HepG2 (cell line): ENCODE measurements at regions not wholly inside any gene's neighbourhood (a gene's known extent, or its start where the extent isn't known, plus 50 kb on each side); places are given as distances from the start of the nearest gene placed in this dataset.

Experiments used
- ATAC-seq: fragments of 200-7000 bp; cut with Tn5 transposase; 3 replicates; pipeline ENCODE4 v1.9.1; 2020; ENCODE audit warnings: mild to moderate bottlenecking, moderate library complexity
- BruUV-seq: library from RNA; stranded (reverse); fragments of 400-500 nt; replicated peaks from 2 replicates; lab custom pipeline; 2021; lab: Mats Ljungman, UMichigan
- CTCF ChIA-PET: fragments of 300-600 bp; formaldehyde crosslinking; extraction: SDS; loops from one replicate; lab custom pipeline; 2021; ENCODE audit warnings: low total read pairs, inconsistent platforms, low intra/inter-chr PET ratio; lab: Yijun Ruan, JAX
- POLR2A ChIA-PET: fragments of 350-600 bp; sonication (Branson Sonifier 250); formaldehyde crosslinking; loops from one replicate; lab custom pipeline; 2020; ENCODE audit warnings: antibody characterized with exemption, inconsistent platforms; lab: Yijun Ruan, JAX
- DNase-seq: peaks from one replicate; pipeline ENCODE4 v3.0.0-alpha.2; 2015; ENCODE audit warnings: low spot score
- FAIRE-seq: peaks from 3 replicates; lab custom pipeline; 2011; peaks lifted over from hg19 to GRCh38; lab: Jason Lieb, UNC
- H2AFZ ChIP-seq: one replicate; pipeline ENCODE4 v1.6.1; 2011; ENCODE audit warnings: low read length, inconsistent platforms
- H3K27ac ChIP-seq: fragments of 300-600 bp; 3 replicates; pipeline ENCODE4 v1.8.0; 2011; ENCODE audit warnings: mixed run types, mild to moderate bottlenecking, mixed read lengths, low read length, inconsistent platforms; ENCODE audit not compliant: insufficient read depth; ENCODE audit errors: extremely low read length
- H3K27me3 ChIP-seq, 2 experiments: fragments of 200-600 bp in 1 of 2; 2 replicates in 1 of 2; 3 replicates in 1 of 2; pipeline versions ENCODE4 v1.6.0 to v1.8.0; 2011; ENCODE audit warnings: low read length in 2 of 2, mild to moderate bottlenecking in 2 of 2, moderate library complexity in 2 of 2, inconsistent platforms in 1 of 2; ENCODE audit not compliant: insufficient read depth in 2 of 2, control insufficient read depth in 1 of 2
- H3K36me3 ChIP-seq, 2 experiments: fragments of 200-600 bp in 1 of 2; replicated peaks in 1 of 2; 2 replicates in 1 of 2; 3 replicates in 1 of 2; pipeline versions ENCODE4 v1.5.1 to v1.8.0; 2011; ENCODE audit warnings: low read length in 2 of 2, inconsistent platforms in 1 of 2; ENCODE audit not compliant: insufficient read depth in 2 of 2, control insufficient read depth in 1 of 2
- H3K4me1 ChIP-seq: 2 replicates; pipeline ENCODE4 v1.5.1; 2012; ENCODE audit warnings: low read length, inconsistent platforms; ENCODE audit not compliant: insufficient read depth
- H3K4me2 ChIP-seq: 2 replicates; pipeline ENCODE4 v1.6.0; 2011; ENCODE audit warnings: low read depth, low read length, inconsistent platforms
- H3K4me3 ChIP-seq, 3 experiments: fragments of 200-600 bp in 1 of 3; sonication (generic), shearing (Covaris generic) in 1 of 3; replicated peaks in 1 of 3; 2 replicates each; pipeline ENCODE4 v1.5.1; 2011 to 2016; ENCODE audit warnings: low read length in 3 of 3, inconsistent platforms in 2 of 3, low read depth in 2 of 3, mild to moderate bottlenecking in 2 of 3, control low read depth in 1 of 3, mixed read lengths in 1 of 3; ENCODE audit not compliant: insufficient read depth in 1 of 3
- H3K79me2 ChIP-seq: one replicate; pipeline ENCODE4 v1.6.1; 2011; ENCODE audit warnings: low read length, inconsistent platforms; ENCODE audit not compliant: insufficient read depth
- H3K9ac ChIP-seq: 2 replicates; pipeline ENCODE4 v1.6.0; 2011; ENCODE audit warnings: mild to moderate bottlenecking, low read depth, low read length, inconsistent platforms; ENCODE audit not compliant: insufficient read depth
- H3K9me3 ChIP-seq: 2 replicates; pipeline ENCODE4 v1.5.1; 2012; ENCODE audit warnings: mild to moderate bottlenecking, low read length
- H4K20me1 ChIP-seq: 2 replicates; pipeline ENCODE4 v1.6.0; 2011; ENCODE audit warnings: inconsistent platforms, mild to moderate bottlenecking, low read length, moderate library complexity; ENCODE audit not compliant: insufficient read depth
- ATF1 ChIP-seq: IDR thresholded peaks from 2 replicates; pipeline ENCODE4 v1.6.1; 2016; ENCODE audit warnings: mild to moderate bottlenecking, control low read depth
- ATF2 ChIP-seq: sonication (generic); formaldehyde crosslinking; IDR thresholded peaks from 2 replicates; pipeline ENCODE4 v1.4.0; 2020; ENCODE audit warnings: missing genetic modification reagents
- CENPBD1 ChIP-seq: sonication (generic); formaldehyde crosslinking; IDR thresholded peaks from 2 replicates; pipeline ENCODE4 v1.8.0; 2022; ENCODE audit warnings: missing genetic modification reagents, low read depth, mild to moderate bottlenecking, borderline replicate concordance
- CHD4 ChIP-seq: fragments of 200-600 bp; sonication (generic); IDR thresholded peaks from 2 replicates; pipeline ENCODE4 v1.7.0; 2017; ENCODE audit warnings: mild to moderate bottlenecking, low read length, borderline replicate concordance
- HOXA3 ChIP-seq: sonication (generic); formaldehyde crosslinking; IDR thresholded peaks from 2 replicates; pipeline ENCODE4 v1.5.0; 2020; ENCODE audit warnings: missing genetic modification reagents
- NFAT5 ChIP-seq: sonication (generic); formaldehyde crosslinking; IDR thresholded peaks from 2 replicates; pipeline ENCODE4 v1.4.0; 2020; ENCODE audit warnings: missing genetic modification reagents
- SRSF9 ChIP-seq: fragments of 200-400 bp; formaldehyde crosslinking; IDR thresholded peaks from 2 replicates; pipeline ENCODE4 v1.6.1; 2018; ENCODE audit warnings: borderline replicate concordance, mild to moderate bottlenecking, low read depth, low read length; ENCODE audit not compliant: insufficient read depth, poor library complexity, severe bottlenecking
- TARDBP ChIP-seq: sonication (generic); formaldehyde crosslinking; IDR thresholded peaks from 2 replicates; pipeline ENCODE4 v1.8.0; 2022; ENCODE audit warnings: mild to moderate bottlenecking, missing genetic modification reagents
- ZNF10 ChIP-seq: sonication (generic); formaldehyde crosslinking; IDR thresholded peaks from 2 replicates; pipeline ENCODE4 v1.4.0; 2020; ENCODE audit warnings: mild to moderate bottlenecking, low read depth, missing genetic modification reagents, borderline replicate concordance
- ZNF17 ChIP-seq: sonication (generic); formaldehyde crosslinking; IDR thresholded peaks from 2 replicates; pipeline ENCODE4 v1.5.0; 2020; ENCODE audit warnings: mild to moderate bottlenecking, missing genetic modification reagents
- ZNF431 ChIP-seq: sonication (generic); formaldehyde crosslinking; IDR thresholded peaks from 2 replicates; pipeline ENCODE4 v1.9.0; 2022; ENCODE audit warnings: missing genetic modification reagents, low read depth, mild to moderate bottlenecking, borderline replicate concordance
- ZNF564 ChIP-seq: sonication (generic); formaldehyde crosslinking; IDR thresholded peaks from 2 replicates; pipeline ENCODE4 v1.8.1; 2023; ENCODE audit warnings: mild to moderate bottlenecking, missing genetic modification reagents
- WGBS: methylation state at CpG from one replicate; pipeline ENCODE4 v1.1.6; 2017; ENCODE audit warnings: low lambda C conversion rate; 5-methylcytosine and 5-hydroxymethylcytosine counted together
- in situ Hi-C: cut with HindIII; loops from 2 replicates; pipeline ENCODE4 v1.10.0; 2017; ENCODE audit warnings: low pct_unique_long_range_greater_than_20kb; ENCODE audit not compliant: extremely low pct_ligation_motif_present
- intact Hi-C: fragments of 100-400 bp; cut with micrococcal nuclease; formaldehyde crosslinking; loops from one replicate; pipeline ENCODE4 v1.10.0; 2022; ENCODE audit not compliant: unreplicated experiment

GRCh38 chr2:200079356-200079755 lies 124.0 kb downstream of the MAIP1 start:
- ChIA-PET POLR2A (no interaction called here), CTCF (no interaction called here)
- Histone ChIP-seq H3K4me3 (no peak overlapping the region), H3K9ac (no peak overlapping the region), H3K27ac (no peak overlapping the region), H3K4me2 (no peak overlapping the region), H3K27me3 (peaks cover 0 to 27% of the 10 kb centered on the region in 2 experiments; a peak in 3 of 5 replicates), H3K4me1 (peaks cover 24% of the 10 kb centered on the region), H4K20me1 (no peaks in the 10 kb centered on the region), H2AFZ (no peak overlapping the region), H3K9me3 (no peaks in the 10 kb centered on the region), H3K79me2 (no peaks in the 10 kb centered on the region), H3K36me3 (no peaks in the 10 kb centered on the region)
- TF ChIP-seq ZNF17 (CRISPR knock-in tag): no peak
- no TSS peak for BruUV-seq
- in situ Hi-C loops (no loop called here), intact Hi-C loops (loop anchor here (5.0 kb wide), 2 partner anchors 48 to 92 kb away; no protein-coding TSS in a partner anchor)
- FAIRE-seq (no peak), DNase-seq (no peak), ATAC-seq (no peak)
- WGBS: 11% methylated on average over 2 of the region's 2 CpGs

- intact Hi-C loops: no loop called here
- no peak for ATAC-seq
- Histone ChIP-seq H3K4me2 (no peak overlapping the region), H3K27me3 (peaks cover 1 to 27% of the 10 kb centered on the region in 2 experiments; a peak in 4 of 5 replicates), H3K9me3 (no peaks in the 10 kb centered on the region), H3K4me3 (no peak overlapping the region), H3K4me1 (peaks cover 20% of the 10 kb centered on the region), H4K20me1 (no peaks in the 10 kb centered on the region), H3K27ac (no peak overlapping the region), H3K9ac (no peak overlapping the region), H3K36me3 (no peaks in the 10 kb centered on the region), H2AFZ (no peak overlapping the region), H3K79me2 (no peaks in the 10 kb centered on the region)
- WGBS: 36% methylated on average over 8 of the region's 8 CpGs
- DNase-seq: no peak
- no peak for FAIRE-seq
- ChIA-PET POLR2A (no interaction called here), CTCF (no interaction called here)
- no TSS peak for BruUV-seq
- in situ Hi-C loops: no loop called here
- TF ChIP-seq HOXA3 (CRISPR knock-in tag) (no peak), ATF2 (CRISPR knock-in tag) (no peak), ZNF431 (CRISPR knock-in tag) (no peak), NFAT5 (CRISPR knock-in tag) (no peak), SRSF9 (no peak), ZNF564 (CRISPR knock-in tag) (no peak), ATF1 (CRISPR knock-in tag) (no peak), CENPBD1 (no peak), ZNF10 (CRISPR knock-in tag) (no peak), CHD4 (no peak), TARDBP (CRISPR knock-in tag) (no peak)
Measured at GRCh38 chr2:200081236-200081635, 125.9 kb downstream of the MAIP1 start.
